Tongue (tissue), 1 donor: ENCODE measurements at regions not wholly inside any gene's neighbourhood (a gene's known extent, or its start where the extent isn't known, plus 50 kb on each side); places are given as distances from the start of the nearest gene placed in this dataset.
A peak's percentile ranks its signal among the peaks of the same experiment; 100 is the strongest.
"Not testable (repeated sequence)": the region's sequence is repeated elsewhere in the genome, so short reads cannot be mapped to it uniquely, and the experiment has no call there.

Experiments used
- DNase-seq: peaks from one replicate; pipeline ENCODE4 v3.0.0-alpha.2; 2015

DNA sequence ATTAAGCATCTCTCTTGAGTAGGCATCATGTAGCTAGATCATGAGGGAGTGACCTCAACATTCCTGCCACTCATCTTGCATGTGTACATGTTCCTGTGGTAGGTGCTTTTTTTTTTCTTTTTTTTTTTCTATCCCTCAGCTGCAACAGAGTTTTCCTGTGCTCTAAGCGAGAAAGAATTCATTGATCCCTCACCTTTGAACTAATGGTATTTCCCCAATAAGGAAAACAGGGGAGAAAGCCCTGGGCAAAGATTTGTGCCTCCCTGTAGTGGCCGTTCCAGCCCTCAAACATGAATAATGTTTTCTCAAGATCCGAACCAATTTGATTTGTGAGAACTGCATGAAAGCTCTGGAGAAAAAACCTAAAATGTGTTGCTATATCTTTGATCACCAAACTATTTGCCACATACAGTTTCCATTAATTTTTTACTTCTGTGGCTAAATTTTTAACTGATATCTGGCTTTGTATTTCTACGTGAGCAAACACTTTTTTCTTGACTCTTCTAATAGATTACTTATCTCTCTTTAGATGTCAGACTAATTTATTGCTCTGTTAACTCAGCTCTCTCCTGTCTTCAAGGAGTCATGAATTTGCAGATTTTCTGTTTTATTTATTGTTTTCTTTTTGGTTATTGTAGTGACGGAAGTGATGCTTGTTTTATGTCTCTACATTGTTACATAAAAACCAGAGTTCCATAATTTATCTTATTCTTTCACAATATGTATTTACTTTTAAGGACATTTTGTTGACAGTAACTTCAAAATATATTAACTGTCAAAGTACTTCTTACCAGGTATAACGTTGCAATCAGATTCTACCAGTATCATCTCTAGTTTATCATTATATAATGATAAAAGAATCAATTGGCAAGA is 1396.5 kb downstream of the OTOL1 start:
- DNase-seq = no peak

DNA sequence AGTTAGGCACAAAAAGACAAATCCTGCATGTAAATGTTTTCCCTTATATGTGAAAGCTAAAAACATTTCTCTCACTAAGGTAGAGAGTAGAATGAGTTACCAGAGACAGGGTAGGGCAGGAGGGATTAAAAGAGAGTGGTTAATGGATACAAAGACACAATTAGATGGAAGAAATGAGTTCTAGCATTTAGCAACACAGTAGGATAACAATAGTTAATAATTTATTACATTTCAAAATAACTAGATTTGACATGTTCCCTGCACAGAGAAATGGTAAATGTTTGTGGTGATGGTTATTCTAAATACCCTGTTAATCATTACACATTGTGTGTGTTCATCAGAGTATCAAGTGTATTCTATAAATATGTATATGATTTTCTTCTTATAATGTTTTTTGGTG is 1400.7 kb downstream of the OTOL1 start:
- no peak for DNase-seq

- DNase-seq = no peak
These were observed 1435.9 kb downstream of the OTOL1 start for GRCh38 chr3:162932503-162932902.

DNA sequence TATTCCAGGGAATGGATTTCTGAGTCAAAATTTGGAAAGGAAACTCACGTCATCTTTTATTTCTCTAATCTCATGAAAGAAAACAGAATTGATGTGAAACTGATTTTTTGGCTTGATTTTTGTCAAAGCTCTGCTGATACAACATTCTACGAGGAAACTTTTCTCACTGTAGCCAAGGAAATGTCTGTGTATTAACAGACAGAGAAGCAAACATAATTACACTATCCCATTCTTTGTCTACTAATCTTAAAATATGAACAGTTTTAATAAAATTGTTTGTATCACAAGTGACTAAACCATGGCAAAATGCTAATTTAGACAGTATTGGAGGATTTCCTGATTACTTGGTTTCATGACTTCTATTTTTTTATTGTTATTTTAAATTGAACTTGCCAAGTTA is 1437.0 kb downstream of the OTOL1 start:
- peak; percentile 48 for DNase-seq

DNA sequence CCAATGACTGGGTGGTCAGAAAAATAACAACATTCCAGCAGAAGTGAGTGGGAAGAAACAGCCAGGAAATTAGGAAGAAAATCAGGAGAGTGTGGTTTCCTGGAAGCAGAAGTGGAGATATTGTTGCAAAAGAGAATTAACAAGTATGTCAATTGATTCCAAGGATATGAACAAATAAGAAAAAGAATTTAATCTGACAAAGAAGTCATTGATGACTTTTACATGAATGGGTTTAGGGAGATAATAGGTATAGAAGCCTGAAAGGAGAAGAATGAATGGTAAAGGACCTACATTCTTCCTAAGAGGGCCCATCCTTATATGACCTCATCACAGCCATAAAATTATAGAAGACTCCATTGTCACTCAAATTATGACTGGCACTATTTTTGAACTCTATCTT is 1440.1 kb downstream of the OTOL1 start:
- DNase-seq = no peak

DNA sequence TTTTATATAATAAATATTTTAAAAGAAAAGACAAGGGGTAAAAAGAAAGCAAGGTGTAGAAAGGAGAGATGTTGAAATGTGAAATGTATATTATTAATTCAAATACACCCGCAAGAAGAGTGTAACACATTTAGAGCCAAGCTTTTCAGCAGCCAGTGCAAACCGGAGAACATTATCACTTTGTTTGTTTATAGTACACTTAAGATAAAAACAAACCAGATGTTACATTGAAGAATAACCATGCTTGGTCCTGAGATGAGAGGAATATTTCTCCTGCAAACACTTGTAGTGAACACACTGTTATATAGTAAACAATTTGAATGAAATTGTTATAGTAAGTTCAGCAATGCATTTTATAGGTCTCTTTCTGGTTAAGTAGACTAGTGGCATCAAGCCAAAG is 1441.5 kb downstream of the OTOL1 start:
- DNase-seq = peak; percentile 16

DNA sequence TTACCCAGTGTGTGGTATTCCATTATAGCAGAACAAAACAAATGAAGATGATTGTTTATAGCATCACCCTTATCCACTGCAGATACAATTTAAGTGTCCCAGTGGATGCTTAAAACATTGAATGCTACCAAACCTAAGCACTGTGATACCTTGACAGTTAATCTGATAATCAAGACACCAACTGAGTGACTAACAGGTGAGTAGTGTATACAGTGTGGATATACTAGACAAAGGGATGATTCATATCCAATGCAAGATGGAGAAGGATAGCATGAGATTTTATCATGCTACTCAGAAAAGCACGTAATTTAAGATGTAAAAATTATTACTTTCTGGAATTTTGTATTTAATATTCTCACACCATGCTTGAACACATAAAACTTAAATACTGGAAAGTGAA is 1449.0 kb downstream of the OTOL1 start:
- no peak for DNase-seq

GRCh38 chr3:162956711-162957110 is 1460.1 kb downstream of the OTOL1 start:
- DNase-seq = no peak

DNA sequence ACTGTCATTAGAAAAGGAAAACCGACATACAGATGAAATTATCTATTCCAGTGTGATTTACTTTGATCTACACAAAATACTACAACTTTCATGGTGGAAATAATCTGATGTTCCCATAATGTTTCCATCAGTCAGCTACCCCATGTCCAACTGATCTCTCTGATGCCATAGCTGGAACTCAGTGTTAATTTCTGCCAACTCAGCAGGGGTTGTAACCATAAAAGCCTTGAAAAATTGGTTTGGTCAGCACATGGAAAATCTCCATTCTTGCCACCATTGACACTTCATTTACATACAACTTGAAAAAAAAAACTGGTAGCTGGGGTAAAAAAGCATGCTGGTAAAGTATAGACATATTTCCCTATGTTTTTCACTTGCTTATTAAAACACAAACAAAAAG is 1463.7 kb downstream of the OTOL1 start:
- DNase-seq = no peak

- no peak for DNase-seq
These were observed 1473.7 kb downstream of the OTOL1 start for GRCh38 chr3:162970292-162970691.

GRCh38 chr3:162971715-162972114 is 1475.1 kb downstream of the OTOL1 start:
- DNase-seq = no peak

DNA sequence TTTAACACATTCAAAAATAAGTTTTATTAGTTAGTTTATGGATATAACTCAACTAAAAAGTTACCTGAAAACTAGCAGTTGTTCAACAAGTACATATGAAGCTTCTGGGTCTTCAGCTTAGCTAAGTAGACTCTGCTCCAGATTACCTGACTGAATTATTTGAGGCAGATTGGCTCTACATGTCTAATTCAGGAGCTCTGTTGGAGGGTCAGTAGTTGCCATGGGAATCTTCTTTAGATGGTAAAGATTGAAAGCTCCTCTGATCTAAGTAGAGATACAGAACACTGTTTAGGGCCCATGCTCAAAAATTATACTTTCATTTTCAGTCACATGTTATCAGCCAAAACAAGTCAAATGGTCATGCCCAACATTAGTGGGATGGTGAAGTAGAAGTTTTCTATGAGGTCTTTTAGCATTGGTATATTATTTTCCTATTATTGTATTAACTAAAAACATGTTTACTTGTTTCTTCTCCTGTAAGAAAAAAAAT is 1476.9 kb downstream of the OTOL1 start:
- no peak for DNase-seq

GRCh38 chr3:162978136-162978535 is 1481.5 kb downstream of the OTOL1 start:
- DNase-seq = no peak

DNA sequence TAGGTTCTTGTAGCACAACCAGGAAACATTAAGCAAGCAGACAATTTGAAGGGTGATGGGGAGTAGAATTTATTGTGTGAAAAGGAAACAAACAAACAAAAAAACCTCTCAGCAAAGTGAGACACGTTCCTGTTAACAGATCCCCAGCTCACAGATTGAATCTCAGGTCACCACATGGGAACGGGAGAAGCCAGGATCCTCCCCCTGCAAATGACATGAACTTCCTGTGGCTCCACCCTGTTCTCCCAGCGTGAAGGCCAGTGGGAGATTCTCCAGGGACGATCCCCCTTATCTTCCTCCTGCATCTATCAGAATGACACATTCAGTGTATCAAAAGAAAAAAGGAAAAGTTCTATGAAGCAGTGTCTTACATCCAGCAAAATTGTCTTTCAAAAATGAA is 1488.1 kb downstream of the OTOL1 start:
- no peak for DNase-seq

DNA sequence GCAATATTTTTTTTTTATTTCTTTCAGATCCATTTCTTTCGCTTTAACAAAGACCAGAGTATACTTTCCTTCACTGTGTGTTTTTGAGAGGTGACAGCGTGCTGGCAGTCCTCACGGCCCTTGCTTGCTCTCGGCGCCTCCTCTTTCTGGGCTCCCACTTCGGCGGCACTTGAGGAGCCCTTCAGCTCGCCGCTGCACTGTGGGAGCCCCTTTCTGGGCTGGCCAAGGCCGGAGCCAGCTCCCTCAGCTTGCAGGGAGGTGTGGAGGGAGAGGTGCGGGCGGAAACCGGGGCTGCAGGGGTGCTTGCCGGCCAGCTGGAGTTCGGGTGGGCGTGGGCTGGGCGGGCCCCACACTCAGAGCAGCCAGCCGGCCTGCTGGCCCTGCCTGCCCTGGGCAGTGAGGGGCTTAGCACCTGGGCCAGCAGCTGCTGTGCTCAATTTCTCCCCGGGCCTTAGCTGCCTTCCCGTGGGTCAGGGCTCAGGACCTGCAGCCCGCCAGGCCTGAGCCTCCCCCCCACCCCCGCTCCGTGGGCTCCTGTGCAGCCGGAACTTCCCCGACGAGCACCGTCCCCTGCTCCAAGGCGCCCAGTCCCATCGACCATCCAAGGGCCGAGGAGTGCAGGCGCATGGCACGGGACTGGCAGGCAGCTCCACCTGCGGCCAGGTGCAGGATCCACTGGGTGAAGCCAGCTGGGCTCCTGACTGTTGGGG is 1490.6 kb downstream of the OTOL1 start:
- not testable (repeated sequence) for DNase-seq

DNA sequence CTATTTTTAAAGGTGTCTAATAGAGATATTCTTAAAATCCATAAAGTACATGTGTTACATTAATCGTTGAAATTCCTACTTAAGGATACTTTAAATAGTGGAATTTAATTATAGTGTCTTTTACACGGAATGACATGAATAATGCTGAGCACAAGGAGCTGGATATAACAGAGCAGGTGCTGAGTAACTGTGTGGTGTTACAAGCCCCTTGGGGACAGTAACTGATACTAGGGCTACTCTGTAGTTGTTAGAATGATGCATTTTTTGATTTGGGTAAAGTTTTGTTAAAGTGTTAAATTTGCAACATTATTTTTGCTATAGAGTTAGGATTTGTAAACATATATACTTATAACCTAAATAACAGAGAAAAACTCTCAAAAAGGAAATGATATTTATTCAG is 1496.1 kb downstream of the OTOL1 start:
- no peak for DNase-seq

DNA sequence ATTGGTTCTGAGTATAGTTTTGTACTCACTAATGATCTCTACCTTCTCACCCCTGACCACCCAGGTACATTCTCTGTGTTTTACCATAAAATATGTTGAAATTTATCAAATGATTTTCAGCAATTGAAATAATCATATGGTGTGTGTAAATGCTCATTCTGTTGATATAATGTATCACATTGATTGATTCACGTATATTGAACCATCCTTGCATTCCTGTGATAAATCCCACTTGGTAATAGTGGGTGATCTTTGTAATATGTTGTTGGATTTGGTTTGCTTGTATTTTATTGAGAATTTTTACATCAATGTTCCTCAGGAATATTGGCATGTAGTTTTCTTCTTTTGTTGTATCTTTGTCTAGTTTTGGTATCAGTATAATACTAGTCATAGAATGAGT is 1497.6 kb downstream of the OTOL1 start:
- no peak for DNase-seq

- no peak for DNase-seq
These were observed 1499.8 kb downstream of the OTOL1 start for GRCh38 chr3:162996368-162996767.

DNA sequence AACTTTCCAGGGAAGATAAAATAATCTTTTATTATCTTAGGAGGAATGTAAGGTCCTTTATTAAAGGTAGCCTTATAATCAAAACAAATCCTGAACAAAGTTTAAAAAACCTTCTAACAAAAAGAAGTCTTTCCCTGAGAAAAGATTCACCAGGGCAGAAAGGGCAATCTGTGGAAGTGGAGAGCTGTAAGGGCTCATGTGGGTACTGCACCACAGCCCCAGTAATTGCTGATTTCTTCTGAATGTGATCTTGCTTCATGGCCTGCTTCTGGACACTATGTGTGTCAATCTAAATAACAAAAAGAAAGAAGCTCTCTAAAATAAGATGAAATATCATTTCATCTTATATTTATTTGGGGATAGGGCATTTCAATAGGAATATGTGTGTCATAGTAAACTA is 1501.6 kb downstream of the OTOL1 start:
- no peak for DNase-seq

- DNase-seq = no peak
These were observed 1515.0 kb downstream of the OTOL1 start for GRCh38 chr3:163011596-163011995.

DNA sequence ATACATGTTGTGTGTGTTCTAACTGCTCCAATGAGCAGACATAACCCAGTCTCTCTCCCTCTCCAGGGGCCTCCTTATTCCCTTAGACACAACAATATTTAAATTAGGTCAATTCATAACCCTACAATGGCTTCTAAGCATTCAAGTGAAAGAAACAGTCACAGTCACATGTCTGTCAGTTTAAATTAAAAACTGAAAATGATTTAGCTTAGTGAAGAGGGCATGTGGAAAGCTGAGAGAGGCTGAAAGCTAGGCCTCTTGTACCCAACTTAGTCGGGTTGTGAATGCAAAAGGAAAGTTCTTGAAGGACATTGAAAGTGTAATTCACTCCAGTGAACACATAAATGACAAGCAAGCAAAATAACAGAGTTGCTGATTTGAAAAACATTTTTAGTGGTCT is 1519.6 kb downstream of the OTOL1 start:
- DNase-seq = no peak

GRCh38 chr3:163018067-163018466 is 1521.5 kb downstream of the OTOL1 start:
- no peak for DNase-seq

GRCh38 chr3:163018664-163019063 is 1522.1 kb downstream of the OTOL1 start:
- no peak for DNase-seq

GRCh38 chr3:163019260-163019659 is 1522.7 kb downstream of the OTOL1 start:
- no peak for DNase-seq
